ENCODE measurements at regions not wholly inside any gene's neighbourhood (a gene's known extent, or its start where the extent isn't known, plus 50 kb on each side); places are given as distances from the start of the nearest gene placed in this dataset.

DNA sequence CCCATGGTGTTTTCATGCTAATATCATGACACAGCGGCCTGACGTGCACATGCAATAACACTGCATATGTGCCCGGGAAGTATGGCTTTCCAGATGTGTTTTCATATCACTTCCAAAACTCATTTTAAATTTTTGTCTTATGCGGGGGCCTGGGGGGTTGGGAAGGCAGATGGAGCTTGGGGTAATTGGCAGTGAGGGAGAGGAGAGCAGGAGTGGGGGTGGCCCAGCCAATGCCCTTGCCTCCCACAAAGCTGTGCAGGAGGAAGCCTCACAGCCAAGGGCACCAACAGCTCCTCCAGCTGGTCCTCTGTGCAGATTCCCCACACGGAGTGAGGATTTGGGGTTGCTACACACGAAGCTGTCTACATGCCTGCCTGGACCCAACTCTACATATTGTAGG, 805.2 kb downstream of the GALR1 start:
- intact Hi-C loops (cut with micrococcal nuclease): no loop called here
- Histone ChIP-seq H3K36me3 (ENCODE audit: control insufficient read depth in 2 of 3, insufficient read depth in 3 of 3, low read length in 3 of 3) (no peaks in the 10 kb centered on the region), H3K4me3 (ENCODE audit: low read length) (no peak overlapping the region), H3K4me1 (ENCODE audit: control insufficient read depth in 2 of 2, insufficient read depth in 2 of 2, low read length in 2 of 2) (no peaks in the 10 kb centered on the region), H3K27me3 (ENCODE audit: control insufficient read depth in 2 of 2, insufficient read depth in 2 of 2, low read length in 2 of 2) (no peaks in the 10 kb centered on the region), H3K9me3 (ENCODE audit: control insufficient read depth in 2 of 3, low read length in 3 of 3) (no peaks in the 10 kb centered on the region), H3K27ac (ENCODE audit: low read depth, low read length) (no peak overlapping the region)
- ChIA-PET POLR2A (no interaction called here), CTCF (no interaction called here)
- Mint-ChIP-seq H3K4me3 (no peak overlapping the region), H3K27me3 (peaks cover 0 to 25% (median 6%) of the 10 kb centered on the region in 5 donors), H3K9me3 (peaks cover 0 to 7% (median 0%) of the 10 kb centered on the region in 11 donors), H3K4me1 (no peaks in the 10 kb centered on the region), H3K27ac (no peak overlapping the region), H3K36me3 (no peaks in the 10 kb centered on the region)
- DNase-seq (no peak), ATAC-seq (no peak)

DNA sequence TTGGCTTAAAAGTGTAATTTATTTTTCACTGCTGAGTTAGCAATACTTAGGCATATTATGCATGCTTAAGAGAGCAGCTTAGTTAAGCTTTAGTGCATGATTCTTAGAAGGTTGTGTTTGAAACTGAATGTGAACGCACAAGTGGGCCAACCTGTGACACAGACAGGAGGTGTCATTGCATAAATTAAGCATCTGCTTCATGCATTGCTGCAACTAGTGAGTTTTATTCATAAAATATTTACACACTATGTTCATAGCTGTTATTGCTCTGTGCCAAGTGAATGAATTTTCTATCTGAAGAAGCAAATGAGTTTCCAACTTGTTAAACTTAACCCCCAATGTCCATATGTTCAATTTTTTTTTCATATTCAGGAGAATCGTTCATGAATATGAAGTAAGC, 806.4 kb downstream of the GALR1 start:
- Mint-ChIP-seq H3K9me3 (peaks cover 0 to 7% (median 0%) of the 10 kb centered on the region in 11 donors), H3K27ac (no peak overlapping the region), H3K27me3 (peaks cover 0 to 20% (median 3%) of the 10 kb centered on the region in 5 donors), H3K36me3 (no peaks in the 10 kb centered on the region), H3K4me3 (no peak overlapping the region), H3K4me1 (no peaks in the 10 kb centered on the region)
- H3K4me1 ChIP-seq (ENCODE audit: control insufficient read depth in 2 of 2, insufficient read depth in 2 of 2, low read length in 2 of 2): no peaks in the 10 kb centered on the region
- no peak overlapping the region for H3K27ac ChIP-seq (ENCODE audit: low read depth, low read length)
- no peaks in the 10 kb centered on the region for H3K27me3 ChIP-seq (ENCODE audit: control insufficient read depth in 2 of 2, insufficient read depth in 2 of 2, low read length in 2 of 2)
- ChIA-PET POLR2A (no interaction called here), CTCF (no interaction called here)
- no peaks in the 10 kb centered on the region for H3K9me3 ChIP-seq (ENCODE audit: control insufficient read depth in 2 of 3, low read length in 3 of 3)
- no peak for ATAC-seq
- H3K36me3 ChIP-seq (ENCODE audit: control insufficient read depth in 2 of 3, insufficient read depth in 3 of 3, low read length in 3 of 3): no peaks in the 10 kb centered on the region
- H3K4me3 ChIP-seq (ENCODE audit: low read length): no peak overlapping the region
- intact Hi-C loops (cut with micrococcal nuclease): no loop called here
- DNase-seq: no peak

GRCh38 chr18:78069784-78070664, 820.4 kb downstream of the GALR1 start:
- intact Hi-C loops (cut with micrococcal nuclease): no loop called here
- no peaks in the 10 kb centered on the region for H3K27me3 ChIP-seq (ENCODE audit: control insufficient read depth in 2 of 2, insufficient read depth in 2 of 2, low read length in 2 of 2)
- no peak overlapping the region for H3K4me3 ChIP-seq (ENCODE audit: low read length)
- Mint-ChIP-seq H3K4me1 (no peaks in the 10 kb centered on the region), H3K27ac (no peak overlapping the region), H3K27me3 (peaks cover 0 to 8% (median 0%) of the 10 kb centered on the region in 5 donors), H3K9me3 (peaks cover 0 to 10% (median 2%) of the 10 kb centered on the region in 11 donors), H3K4me3 (no peak overlapping the region), H3K36me3 (no peaks in the 10 kb centered on the region)
- ATAC-seq (no peak), DNase-seq (no peak)
- H3K36me3 ChIP-seq (ENCODE audit: control insufficient read depth in 2 of 3, insufficient read depth in 3 of 3, low read length in 3 of 3): no peaks in the 10 kb centered on the region
- H3K27ac ChIP-seq (ENCODE audit: low read depth, low read length): no peak overlapping the region
- ChIA-PET POLR2A (no interaction called here), CTCF (no interaction called here)
- H3K9me3 ChIP-seq (ENCODE audit: control insufficient read depth in 2 of 3, low read length in 3 of 3): no peaks in the 10 kb centered on the region
- H3K4me1 ChIP-seq (ENCODE audit: control insufficient read depth in 2 of 2, insufficient read depth in 2 of 2, low read length in 2 of 2): no peaks in the 10 kb centered on the region

- no peak overlapping the region for H3K4me3 Mint-ChIP-seq
- Histone ChIP-seq H3K9me3 (ENCODE audit: control insufficient read depth in 2 of 3, low read length in 3 of 3) (no peaks in the 10 kb centered on the region), H3K36me3 (ENCODE audit: control insufficient read depth in 2 of 3, insufficient read depth in 3 of 3, low read length in 3 of 3) (no peaks in the 10 kb centered on the region), H3K27ac (ENCODE audit: low read depth, low read length) (no peak overlapping the region), H3K4me1 (ENCODE audit: control insufficient read depth in 2 of 2, insufficient read depth in 2 of 2, low read length in 2 of 2) (no peaks in the 10 kb centered on the region), H3K27me3 (ENCODE audit: control insufficient read depth in 2 of 2, insufficient read depth in 2 of 2, low read length in 2 of 2) (no peaks in the 10 kb centered on the region), H3K4me3 (ENCODE audit: low read length) (no peak overlapping the region)
- ChIA-PET POLR2A (no interaction called here), CTCF (no interaction called here)
- no peak for ATAC-seq
- no peaks in the 10 kb centered on the region for H3K4me1 Mint-ChIP-seq
- peaks cover 0 to 5% (median 1%) of the 10 kb centered on the region in 11 donors for H3K9me3 Mint-ChIP-seq
- H3K27ac Mint-ChIP-seq: no peak overlapping the region
- peaks cover 0 to 8% (median 0%) of the 10 kb centered on the region in 5 donors for H3K27me3 Mint-ChIP-seq
- intact Hi-C loops (cut with micrococcal nuclease): no loop called here
- no peak for DNase-seq
- no peaks in the 10 kb centered on the region for H3K36me3 Mint-ChIP-seq
Observed at GRCh38 chr18:78071166-78071710, 821.6 kb downstream of the GALR1 start.

DNA sequence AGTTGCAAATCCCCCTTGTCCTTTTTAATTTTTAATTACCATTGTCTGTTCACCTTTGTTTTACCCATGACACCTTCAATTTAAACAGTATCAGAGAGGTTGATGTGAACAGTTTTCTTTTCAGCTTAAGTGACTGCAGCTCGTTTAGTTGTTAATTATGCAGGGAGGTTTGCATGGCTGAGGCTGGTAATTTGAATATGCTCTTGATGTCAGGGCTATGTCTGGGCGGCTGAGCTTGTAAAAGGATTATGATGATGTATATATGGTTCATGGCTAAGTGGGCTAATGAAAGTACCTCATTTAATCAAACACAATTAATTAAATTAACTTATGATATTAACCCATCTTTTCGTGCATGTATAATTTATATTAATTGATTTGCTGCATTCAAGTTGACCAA, 822.1 kb downstream of the GALR1 start:
- H3K36me3 Mint-ChIP-seq: no peaks in the 10 kb centered on the region
- H3K9me3 Mint-ChIP-seq: peaks cover 0 to 4% (median 0%) of the 10 kb centered on the region in 11 donors
- no peak overlapping the region for H3K4me3 Mint-ChIP-seq
- H3K4me1 Mint-ChIP-seq: no peaks in the 10 kb centered on the region
- H3K27ac ChIP-seq (ENCODE audit: low read depth, low read length): no peak overlapping the region
- no peaks in the 10 kb centered on the region for H3K36me3 ChIP-seq (ENCODE audit: control insufficient read depth in 2 of 3, insufficient read depth in 3 of 3, low read length in 3 of 3)
- DNase-seq (no peak), ATAC-seq (no peak)
- no peak overlapping the region for H3K27ac Mint-ChIP-seq
- ChIA-PET CTCF (no interaction called here), POLR2A (no interaction called here)
- no peaks in the 10 kb centered on the region for H3K9me3 ChIP-seq (ENCODE audit: control insufficient read depth in 2 of 3, low read length in 3 of 3)
- H3K27me3 ChIP-seq (ENCODE audit: control insufficient read depth in 2 of 2, insufficient read depth in 2 of 2, low read length in 2 of 2): no peaks in the 10 kb centered on the region
- peaks cover 0 to 8% (median 0%) of the 10 kb centered on the region in 5 donors for H3K27me3 Mint-ChIP-seq
- H3K4me3 ChIP-seq (ENCODE audit: low read length): no peak overlapping the region
- H3K4me1 ChIP-seq (ENCODE audit: control insufficient read depth in 2 of 2, insufficient read depth in 2 of 2, low read length in 2 of 2): no peaks in the 10 kb centered on the region
- intact Hi-C loops (cut with micrococcal nuclease): no loop called here

DNA sequence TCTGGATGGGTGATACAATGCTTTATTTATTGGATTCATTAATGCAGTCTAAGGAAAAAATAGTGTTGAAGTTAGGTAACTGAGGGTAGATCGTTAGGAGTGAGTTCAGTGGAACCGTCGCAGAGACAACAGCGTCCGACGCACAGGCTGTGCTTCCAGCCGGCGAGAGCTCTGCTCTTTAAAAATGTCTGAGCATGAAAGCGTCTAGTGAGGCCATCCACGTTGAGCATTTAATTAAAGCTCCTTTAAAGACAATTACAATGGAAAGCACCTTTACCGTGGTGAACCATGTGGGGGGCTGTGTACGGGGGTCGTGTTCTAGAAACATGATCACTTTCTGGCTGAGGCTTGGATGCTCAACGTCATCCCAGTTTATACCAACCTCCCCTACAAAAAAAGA, 822.7 kb downstream of the GALR1 start:
- no peak overlapping the region for H3K27ac Mint-ChIP-seq
- DNase-seq (no peak), ATAC-seq (no peak)
- intact Hi-C loops (cut with micrococcal nuclease): no loop called here
- H3K36me3 Mint-ChIP-seq: no peaks in the 10 kb centered on the region
- no peak overlapping the region for H3K4me3 Mint-ChIP-seq
- CTCF ChIA-PET: no interaction called here
- Histone ChIP-seq H3K9me3 (ENCODE audit: control insufficient read depth in 2 of 3, low read length in 3 of 3) (no peaks in the 10 kb centered on the region), H3K36me3 (ENCODE audit: control insufficient read depth in 2 of 3, insufficient read depth in 3 of 3, low read length in 3 of 3) (no peaks in the 10 kb centered on the region), H3K27ac (ENCODE audit: low read depth, low read length) (no peak overlapping the region), H3K27me3 (ENCODE audit: control insufficient read depth in 2 of 2, insufficient read depth in 2 of 2, low read length in 2 of 2) (no peaks in the 10 kb centered on the region), H3K4me3 (ENCODE audit: low read length) (no peak overlapping the region), H3K4me1 (ENCODE audit: control insufficient read depth in 2 of 2, insufficient read depth in 2 of 2, low read length in 2 of 2) (no peaks in the 10 kb centered on the region)
- H3K27me3 Mint-ChIP-seq: peaks cover 0 to 8% (median 0%) of the 10 kb centered on the region in 5 donors
- POLR2A ChIA-PET: no interaction called here
- no peaks in the 10 kb centered on the region for H3K4me1 Mint-ChIP-seq
- H3K9me3 Mint-ChIP-seq: peaks cover 0 to 3% (median 0%) of the 10 kb centered on the region in 11 donors

DNA sequence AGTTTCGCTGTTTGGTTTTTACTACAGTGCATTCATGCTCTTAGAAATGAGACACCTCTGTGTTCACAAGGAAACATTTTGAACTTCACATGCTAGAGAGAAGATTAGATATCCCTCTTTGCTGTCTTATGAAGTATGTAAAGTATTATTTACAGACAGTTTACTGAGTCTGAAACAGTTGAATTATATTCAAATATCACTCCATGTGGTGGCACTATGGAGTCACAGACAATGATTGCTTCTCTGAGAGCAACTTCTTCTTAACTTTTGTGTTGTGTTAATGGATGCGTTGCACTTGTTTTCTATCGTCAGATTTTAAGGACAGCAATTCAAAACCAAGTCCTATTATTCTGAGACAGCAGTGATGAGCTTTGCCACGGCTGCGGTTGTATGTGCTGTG, 823.6 kb downstream of the GALR1 start:
- intact Hi-C loops (cut with micrococcal nuclease): no loop called here

More for the DNA sequence above, 823.6 kb downstream of the GALR1 start:
- Histone ChIP-seq H3K4me3 (ENCODE audit: low read length) (no peak overlapping the region), H3K4me1 (ENCODE audit: control insufficient read depth in 2 of 2, insufficient read depth in 2 of 2, low read length in 2 of 2) (no peaks in the 10 kb centered on the region), H3K9me3 (ENCODE audit: control insufficient read depth in 2 of 3, low read length in 3 of 3) (no peaks in the 10 kb centered on the region), H3K27me3 (ENCODE audit: control insufficient read depth in 2 of 2, insufficient read depth in 2 of 2, low read length in 2 of 2) (no peaks in the 10 kb centered on the region), H3K36me3 (ENCODE audit: control insufficient read depth in 2 of 3, insufficient read depth in 3 of 3, low read length in 3 of 3) (no peaks in the 10 kb centered on the region), H3K27ac (ENCODE audit: low read depth, low read length) (no peak overlapping the region)
- CTCF ChIA-PET: no interaction called here
- no peaks in the 10 kb centered on the region for H3K4me1 Mint-ChIP-seq
- POLR2A ChIA-PET: no interaction called here
- no peak for ATAC-seq
- peaks cover 0 to 3% (median 0%) of the 10 kb centered on the region in 11 donors for H3K9me3 Mint-ChIP-seq
- no peak overlapping the region for H3K27ac Mint-ChIP-seq
- DNase-seq: no peak
- no peak overlapping the region for H3K4me3 Mint-ChIP-seq
- no peaks in the 10 kb centered on the region for H3K36me3 Mint-ChIP-seq
- peaks cover 0 to 8% (median 4%) of the 10 kb centered on the region in 5 donors for H3K27me3 Mint-ChIP-seq
